IPS DF 4.7 (cell line): ENCODE measurements at regions not wholly inside any gene's neighbourhood (a gene's known extent, or its start where the extent isn't known, plus 50 kb on each side); places are given as distances from the start of the nearest gene placed in this dataset.

Experiments used
- DNase-seq: peaks from one replicate; pipeline ENCODE4 v3.0.0-alpha.2; 2013; ENCODE audit warnings: low spot score; ENCODE audit errors: extremely low read depth

DNA sequence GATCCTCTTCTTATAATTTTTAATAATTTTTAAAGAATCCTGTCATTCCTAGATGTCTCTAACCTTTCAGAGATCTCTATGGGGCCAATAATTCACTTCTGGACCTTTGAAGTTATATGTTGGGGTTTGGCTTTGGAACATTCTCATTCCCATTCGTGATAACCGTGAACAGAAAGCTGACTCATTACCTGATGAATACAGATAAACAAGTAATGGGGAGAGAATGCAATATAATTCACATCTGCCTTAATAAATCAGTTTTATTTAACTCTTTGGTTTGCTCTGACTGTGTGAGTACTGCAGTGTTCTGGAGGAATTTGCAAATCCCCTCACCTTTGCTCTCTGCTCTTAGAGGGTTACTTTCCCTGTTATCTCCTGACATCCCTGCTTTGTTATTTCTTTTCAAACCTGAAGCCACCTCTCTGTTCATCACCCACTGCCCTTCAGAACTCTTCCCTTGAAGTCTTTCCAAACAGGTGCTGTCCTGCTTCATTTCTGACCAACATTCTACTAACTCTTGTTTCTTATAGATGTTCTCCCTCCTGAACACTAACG, 79.6 kb upstream of the SLC38A2 start:
- DNase-seq: no peak

DNA sequence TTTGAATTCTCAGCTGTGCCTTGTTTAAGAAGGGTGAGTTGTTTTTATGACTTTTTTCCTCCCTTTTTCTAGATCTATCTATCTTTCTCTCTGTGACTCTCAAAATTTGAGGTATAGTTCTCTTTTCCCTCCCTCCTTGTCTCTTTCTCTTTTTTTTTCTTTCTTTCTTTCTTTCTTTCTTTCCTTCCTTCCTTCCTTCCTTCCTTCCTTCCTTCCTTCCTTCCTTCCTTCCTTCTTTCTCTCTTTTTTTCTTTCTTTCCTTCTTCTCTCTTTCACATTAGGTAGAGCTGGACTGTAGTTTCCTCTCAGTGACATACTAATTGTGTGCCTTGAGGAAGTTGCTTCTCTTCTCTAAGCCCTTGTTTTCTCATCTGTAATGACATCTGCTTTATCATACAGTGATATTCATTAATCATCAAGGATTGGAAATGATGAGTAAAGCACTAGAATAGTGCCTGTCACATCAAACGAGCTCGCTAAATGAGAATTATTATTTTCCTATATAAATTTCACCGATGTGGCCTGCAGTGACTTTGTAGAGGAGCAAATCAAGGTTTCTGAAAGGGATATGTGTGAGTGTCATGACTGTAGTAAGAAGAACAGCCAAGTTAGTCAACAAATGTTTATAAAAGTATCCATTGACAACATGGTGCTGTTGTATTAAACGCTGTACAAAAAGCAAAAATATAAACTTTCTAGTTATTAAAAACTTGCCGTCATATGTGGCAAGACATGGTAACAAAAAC, 78.9 kb upstream of the SLC38A2 start:
- no peak for DNase-seq

- no peak for DNase-seq
These were observed 77.7 kb upstream of the SLC38A2 start for GRCh38 chr12:46450279-46450748.

GRCh38 chr12:46449856-46450255, 77.3 kb upstream of the SLC38A2 start:
- no peak for DNase-seq

DNA sequence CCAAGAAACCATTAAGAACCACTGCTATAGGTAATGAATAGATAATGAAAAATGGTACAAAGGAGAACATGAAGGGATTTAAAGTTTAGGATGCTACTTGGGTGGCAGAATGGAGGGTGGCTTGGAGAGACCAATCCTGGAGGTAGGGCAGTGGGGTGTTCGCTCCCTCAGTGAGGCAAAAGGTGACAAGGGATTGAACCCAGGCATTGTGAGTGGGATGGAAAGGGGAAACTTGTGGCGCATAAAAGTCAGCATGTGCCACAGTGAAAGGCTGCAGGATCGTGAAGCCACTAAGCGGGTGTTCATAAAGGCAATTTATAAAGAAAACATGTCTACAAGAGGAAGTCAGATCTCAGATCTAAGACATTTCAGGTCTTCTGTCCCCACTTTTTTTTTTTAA, 76.7 kb upstream of the SLC38A2 start:
- no peak for DNase-seq

DNA sequence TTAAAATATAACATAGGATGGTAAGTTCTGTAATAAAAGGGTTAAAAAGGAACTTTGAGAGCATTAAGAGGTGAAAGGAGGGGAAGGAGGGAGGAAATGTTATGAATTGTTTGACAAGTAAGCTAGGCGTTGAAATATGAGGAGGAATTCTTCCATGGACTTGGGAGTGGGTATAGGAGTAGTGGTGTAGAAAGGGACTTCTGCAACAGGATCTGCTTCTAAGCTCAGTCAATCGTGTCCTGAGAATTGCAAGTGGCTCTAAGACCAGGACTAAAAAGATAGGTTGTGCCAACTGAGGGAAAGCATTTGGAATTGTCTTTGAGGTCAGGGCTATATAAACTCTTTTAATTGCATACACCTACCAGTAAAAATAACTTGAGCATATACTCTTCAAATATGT, 74.1 kb upstream of the SLC38A2 start:
- DNase-seq: no peak

DNA sequence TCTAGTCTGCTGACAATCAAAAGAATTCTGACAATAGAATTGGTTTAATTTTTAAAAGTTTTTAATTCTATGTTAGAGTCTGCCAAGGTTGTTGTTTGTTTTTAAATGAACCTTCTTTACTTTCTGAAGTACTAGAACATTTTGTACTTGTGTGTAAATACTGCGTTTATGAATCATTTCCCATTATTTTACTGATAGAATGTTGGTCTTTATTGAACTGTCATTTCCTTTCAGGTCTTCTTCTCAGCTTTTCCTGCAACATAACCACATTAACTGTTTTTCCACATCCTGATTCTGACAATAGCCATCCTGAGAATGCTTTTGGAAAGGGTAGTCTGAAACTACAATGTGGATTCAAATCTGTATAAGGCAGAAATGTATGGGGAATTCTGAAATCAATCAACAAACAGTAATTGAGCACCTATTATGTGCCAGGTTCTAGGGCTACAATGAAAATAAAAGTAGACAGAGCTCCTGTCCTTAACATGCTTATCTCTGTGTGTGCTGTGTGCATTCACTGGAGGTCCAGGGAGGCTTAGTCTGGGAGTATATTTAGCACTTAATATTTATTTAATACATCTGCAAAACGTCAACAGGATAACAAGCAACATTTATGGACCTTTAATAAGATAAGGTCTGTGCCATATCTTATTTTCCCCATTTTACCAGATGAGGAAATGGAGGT, 73.1 kb upstream of the SLC38A2 start:
- DNase-seq: no peak

- no peak for DNase-seq
These were observed 72.5 kb upstream of the SLC38A2 start for GRCh38 chr12:46445093-46445492.

DNA sequence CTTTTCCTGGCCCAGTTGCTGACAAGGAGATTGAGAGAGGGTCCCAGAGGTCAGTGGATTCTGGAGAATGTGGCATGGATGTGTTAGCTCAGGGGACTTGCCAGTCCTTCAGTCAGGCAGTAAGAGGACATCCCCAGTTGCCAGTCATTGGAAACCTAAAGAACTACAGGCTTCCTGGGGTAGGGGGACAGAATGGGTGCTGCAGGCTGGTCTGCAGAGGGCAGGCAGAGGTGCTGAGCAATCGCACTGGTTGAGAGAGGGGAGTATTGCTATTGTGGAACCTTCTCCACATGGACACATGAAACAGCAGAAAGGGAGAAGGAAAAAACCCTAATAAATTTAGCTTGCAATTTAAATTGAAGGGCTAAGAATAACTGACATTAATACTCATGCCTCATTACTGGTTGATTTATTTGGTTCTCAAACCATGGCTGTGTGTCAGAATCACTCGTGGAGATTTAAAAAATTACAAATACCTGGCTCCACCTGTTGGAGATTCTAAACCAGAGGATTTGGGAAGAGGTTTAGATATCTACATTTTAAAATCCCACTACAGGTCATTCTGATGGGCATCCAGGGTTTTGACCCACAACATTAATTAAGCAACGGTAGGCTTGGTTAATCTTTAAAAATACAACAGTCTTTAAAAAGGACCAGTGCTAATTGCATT, 71.2 kb upstream of the SLC38A2 start:
- DNase-seq: no peak

- DNase-seq: no peak
These were observed 70.2 kb upstream of the SLC38A2 start for GRCh38 chr12:46442738-46443137.

DNA sequence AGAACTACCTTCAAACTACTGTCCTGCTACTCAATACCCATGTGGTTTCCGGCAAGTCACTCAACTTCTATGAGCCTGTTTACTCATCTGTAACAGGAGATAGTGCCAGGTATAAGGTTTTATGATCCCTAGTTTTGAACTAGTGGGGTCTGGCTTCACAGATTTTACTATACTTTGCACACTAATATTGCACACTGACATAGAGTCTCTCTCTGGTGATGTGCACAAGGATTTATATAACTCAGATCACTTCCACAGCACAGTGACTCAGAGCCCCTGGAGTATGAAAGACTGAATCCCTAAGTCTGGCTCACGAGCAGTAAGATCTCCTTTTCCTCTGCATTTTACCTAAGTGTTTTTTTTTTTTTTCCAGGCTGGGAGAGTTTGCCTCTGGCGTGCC, 69.7 kb upstream of the SLC38A2 start:
- DNase-seq: no peak

DNA sequence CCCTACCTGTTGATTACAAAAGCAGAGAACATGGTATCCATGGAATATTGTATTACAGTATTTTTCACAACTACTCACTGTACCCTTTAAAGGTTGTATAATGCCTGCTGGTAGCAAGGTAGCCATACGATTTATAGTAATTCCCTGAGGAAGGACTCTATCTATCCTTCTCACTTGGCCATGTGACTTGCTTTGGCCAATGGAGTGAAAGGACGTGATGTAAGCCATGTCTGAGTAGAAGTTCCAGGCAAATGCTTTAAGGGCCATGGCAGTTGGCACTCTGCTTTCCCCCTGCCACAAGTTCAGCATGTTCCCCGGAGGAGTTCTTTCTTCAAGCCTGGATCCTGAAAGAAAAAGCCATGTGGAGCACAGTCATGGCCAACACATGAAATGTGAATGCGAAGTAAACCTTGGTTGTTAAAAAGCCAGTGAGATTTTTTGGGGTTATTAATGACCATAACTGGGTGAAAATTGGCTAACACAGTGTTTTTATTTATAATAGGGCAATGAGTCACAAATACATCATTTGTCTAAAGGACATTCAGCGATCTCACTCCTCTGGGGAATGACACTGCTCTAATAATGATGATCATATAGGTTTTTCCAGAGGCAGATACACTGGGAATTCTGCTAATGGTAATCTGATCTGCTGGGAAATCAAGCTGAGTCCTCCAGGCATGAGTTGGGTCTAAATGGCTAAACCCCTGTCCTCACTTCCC, 67.4 kb upstream of the SLC38A2 start:
- no peak for DNase-seq

DNA sequence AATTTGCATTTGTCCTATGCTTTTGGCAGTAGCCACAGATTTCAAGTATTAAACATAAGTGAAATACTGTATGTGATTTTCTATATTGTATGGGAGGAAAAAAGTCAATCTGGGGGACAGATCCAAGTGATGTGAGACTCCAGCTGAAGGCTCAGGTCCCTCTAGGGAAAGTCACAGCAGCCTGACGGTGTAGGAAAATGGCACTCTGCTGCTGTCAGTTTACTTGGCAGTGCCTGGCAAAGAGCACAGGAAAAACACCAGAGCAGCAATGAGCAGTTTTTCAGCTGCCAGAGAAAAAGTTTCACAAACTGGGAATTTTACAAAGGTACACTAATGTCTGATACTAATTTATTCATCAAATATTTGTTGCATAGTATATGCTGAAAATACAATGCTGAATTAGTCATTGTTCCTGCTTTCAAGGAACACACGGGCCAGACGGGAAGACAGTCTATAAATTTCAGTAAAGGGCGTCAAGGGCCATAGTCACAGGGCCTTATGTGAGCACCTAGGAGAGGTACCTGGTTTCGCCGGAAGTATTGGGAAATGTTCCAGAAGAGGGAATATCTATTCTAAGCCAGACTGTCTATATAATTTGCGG, 66.2 kb upstream of the SLC38A2 start:
- DNase-seq: no peak

GRCh38 chr12:46438256-46438655, 65.7 kb upstream of the SLC38A2 start:
- no peak for DNase-seq

GRCh38 chr12:46437469-46437868, 64.9 kb upstream of the SLC38A2 start:
- DNase-seq: no peak

GRCh38 chr12:46436747-46437146, 64.2 kb upstream of the SLC38A2 start:
- DNase-seq: no peak

- DNase-seq: no peak
These were observed 63.1 kb upstream of the SLC38A2 start for GRCh38 chr12:46435625-46436024.

DNA sequence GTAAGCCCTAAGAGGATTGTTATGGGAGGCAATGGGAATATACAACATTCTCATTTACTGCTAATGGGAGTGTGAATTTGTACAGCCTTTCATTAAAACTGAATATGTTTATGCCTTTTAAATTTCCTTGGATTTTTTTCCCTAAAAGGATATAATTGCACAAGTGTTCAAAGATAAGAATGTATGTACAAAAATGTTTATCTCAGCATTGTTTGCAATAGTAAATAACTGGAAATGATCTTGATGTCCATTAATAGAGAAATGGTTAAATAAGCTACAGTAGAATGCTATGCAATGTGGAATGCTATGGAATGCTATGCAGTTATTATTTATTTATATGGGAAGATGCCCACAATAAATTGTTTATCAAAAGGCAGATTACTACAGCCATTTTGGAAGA, 62.5 kb upstream of the SLC38A2 start:
- no peak for DNase-seq

GRCh38 chr12:46433829-46434228, 61.3 kb upstream of the SLC38A2 start:
- DNase-seq: no peak

GRCh38 chr12:46432325-46432724, 59.8 kb upstream of the SLC38A2 start:
- no peak for DNase-seq

- DNase-seq: no peak
These were observed 57.9 kb upstream of the SLC38A2 start for GRCh38 chr12:46430340-46430948.
